ENCODE measurements at regions not wholly inside any gene's neighbourhood (a gene's known extent, or its start where the extent isn't known, plus 50 kb on each side); places are given as distances from the start of the nearest gene placed in this dataset.

GRCh38 chr18:77187189-77187588 lies 54.6 kb upstream of the MBP start:
- WGBS (ENCODE audit: insufficient coverage): 67% methylated on average over 1 of the region's 4 CpGs
- no peak for ATAC-seq (replicated peaks in 1 of 4)

DNA sequence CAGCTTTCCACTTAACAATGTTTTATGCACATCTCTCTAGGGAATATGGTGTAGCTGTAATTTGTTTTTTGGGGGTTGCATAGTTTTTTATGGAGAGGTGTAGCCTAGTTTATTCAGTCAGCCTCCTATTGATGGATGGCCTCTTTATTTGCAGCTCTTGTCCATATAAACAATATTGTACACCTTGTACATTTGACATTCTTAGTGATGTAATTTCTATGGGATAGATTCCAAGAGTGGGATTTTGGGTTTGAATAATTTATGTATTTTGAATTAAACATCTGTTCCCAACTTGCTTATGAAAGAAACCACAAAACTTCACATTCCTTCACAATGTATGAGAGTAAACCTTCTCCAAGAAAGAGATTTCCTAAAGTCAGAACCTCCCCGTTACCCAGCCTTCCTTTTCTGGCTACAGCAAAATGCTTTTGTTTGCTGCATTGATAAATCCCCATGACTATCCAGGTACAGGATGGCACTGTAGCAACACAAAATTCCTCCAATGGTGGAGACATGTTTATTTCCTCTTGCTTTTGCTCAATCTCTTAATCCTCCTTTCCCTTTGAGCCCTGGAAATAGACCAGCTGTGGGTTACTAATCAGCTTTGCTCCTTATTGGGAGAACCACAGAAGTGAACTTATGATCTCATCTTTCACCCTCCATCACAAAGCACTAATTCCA lies 58.4 kb upstream of the GALR1 start:
- Mint-ChIP-seq H3K9me3 (peaks cover 0 to 7% (median 2%) of the 10 kb centered on the region in 3 donors), H3K27ac (no peak overlapping the region), H3K36me3 (no peaks in the 10 kb centered on the region), H3K4me3 (no peak overlapping the region), H3K4me1 (no peaks in the 10 kb centered on the region), H3K27me3 (no peaks in the 10 kb centered on the region)
- POLR2A ChIA-PET: interaction anchor here in 1 of 2 donors (0.5 kb wide), 1 partner anchor 290 kb away, joined by 3 read pairs; no protein-coding TSS in a partner anchor
- ATAC-seq (replicated peaks in 1 of 4) (no peak), DNase-seq (no peak)
- Histone ChIP-seq H3K9me3 (no peaks in the 10 kb centered on the region), H3K27me3 (replicated peaks in 1 of 2; ENCODE audit: control insufficient read depth in 2 of 2, extremely low read depth in 1 of 2, insufficient read depth in 2 of 2, low read length in 1 of 2) (no peaks in the 10 kb centered on the region), H3K36me3 (ENCODE audit: control insufficient read depth in 2 of 2, extremely low read depth in 1 of 2, insufficient read depth in 1 of 2, low read length in 1 of 2) (no peaks in the 10 kb centered on the region), H3K27ac (ENCODE audit: low read length) (no peak overlapping the region), H3K4me3 (ENCODE audit: control insufficient read depth in 1 of 2, extremely low read depth in 1 of 2, low read length in 1 of 2) (no peak overlapping the region), H3K4me1 (ENCODE audit: control insufficient read depth in 1 of 2, extremely low read depth in 1 of 2, insufficient read depth in 2 of 2, low read length in 2 of 2) (no peaks in the 10 kb centered on the region)
- WGBS (ENCODE audit: insufficient coverage): 100% methylated on average over 1 of the region's 1 CpG
- CTCF ChIA-PET: interaction anchor here in 1 of 2 donors (0.6 kb wide), 1 partner anchor 472 kb away, joined by 3 read pairs; no protein-coding TSS in a partner anchor

More at GRCh38 chr18:77187189-77187588, 54.6 kb upstream of the MBP start:
- Mint-ChIP-seq H3K4me1 (no peaks in the 10 kb centered on the region), H3K4me3 (no peak overlapping the region), H3K36me3 (no peaks in the 10 kb centered on the region), H3K27ac (no peak overlapping the region), H3K27me3 (no peaks in the 10 kb centered on the region), H3K9me3 (peaks cover 0 to 5% (median 2%) of the 10 kb centered on the region in 3 donors)
- no peak overlapping the region for H3K27ac ChIP-seq (ENCODE audit: low read length)
- ChIA-PET POLR2A (no interaction called here), CTCF (no interaction called here)
- no peaks in the 10 kb centered on the region for H3K36me3 ChIP-seq (ENCODE audit: control insufficient read depth in 2 of 2, extremely low read depth in 1 of 2, insufficient read depth in 1 of 2, low read length in 1 of 2)
- H3K4me3 ChIP-seq (ENCODE audit: control insufficient read depth in 1 of 2, extremely low read depth in 1 of 2, low read length in 1 of 2): no peak overlapping the region
- DNase-seq: no peak
- no peaks in the 10 kb centered on the region for H3K9me3 ChIP-seq
- H3K27me3 ChIP-seq (replicated peaks in 1 of 2; ENCODE audit: control insufficient read depth in 2 of 2, extremely low read depth in 1 of 2, insufficient read depth in 2 of 2, low read length in 1 of 2): no peaks in the 10 kb centered on the region
- H3K4me1 ChIP-seq (ENCODE audit: control insufficient read depth in 1 of 2, extremely low read depth in 1 of 2, insufficient read depth in 2 of 2, low read length in 2 of 2): no peaks in the 10 kb centered on the region

DNA sequence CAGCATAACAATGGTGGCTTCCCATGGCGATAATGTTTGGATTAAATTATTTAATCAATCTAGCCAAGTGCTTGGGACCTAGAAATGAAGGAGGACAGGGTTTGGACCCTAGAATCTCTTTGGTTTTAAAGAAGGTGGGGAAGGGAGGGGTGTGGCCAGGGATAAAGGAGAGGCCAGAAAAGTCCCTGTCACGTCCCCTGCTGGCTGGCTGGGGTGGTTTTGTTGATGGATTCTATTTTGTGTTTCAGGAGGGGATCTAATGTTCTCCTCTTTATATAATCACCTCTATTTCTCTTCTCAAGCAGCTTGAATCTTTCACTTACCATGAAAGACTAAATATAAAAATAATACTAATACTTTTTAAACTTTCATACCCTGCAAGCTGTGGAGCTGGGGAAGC lies 52.6 kb upstream of the GALR1 start:
- H3K27me3 ChIP-seq (replicated peaks in 1 of 2; ENCODE audit: control insufficient read depth in 2 of 2, extremely low read depth in 1 of 2, insufficient read depth in 2 of 2, low read length in 1 of 2): peaks cover 0 to 3% of the 10 kb centered on the region in 2 experiments
- no CpG with 5 or more reads among the region's 2 CpGs for WGBS (ENCODE audit: insufficient coverage)
- ATAC-seq (replicated peaks in 1 of 4) (no peak), DNase-seq (no peak)
- no peak overlapping the region for H3K27ac ChIP-seq (ENCODE audit: low read length)
- ChIA-PET CTCF (no interaction called here), POLR2A (interaction anchor here in 1 of 2 donors (0.6 kb wide), 1 partner anchor 811 kb away, joined by 3 read pairs; no protein-coding TSS in a partner anchor)
- Mint-ChIP-seq H3K9me3 (peaks cover 0 to 7% (median 0%) of the 10 kb centered on the region in 3 donors), H3K4me3 (no peak overlapping the region), H3K4me1 (no peaks in the 10 kb centered on the region), H3K27ac (no peak overlapping the region), H3K27me3 (peaks cover 0 to 16% of the 10 kb centered on the region in 2 donors), H3K36me3 (no peaks in the 10 kb centered on the region)
- no peaks in the 10 kb centered on the region for H3K9me3 ChIP-seq
- no peaks in the 10 kb centered on the region for H3K36me3 ChIP-seq (ENCODE audit: control insufficient read depth in 2 of 2, extremely low read depth in 1 of 2, insufficient read depth in 1 of 2, low read length in 1 of 2)
- no peaks in the 10 kb centered on the region for H3K4me1 ChIP-seq (ENCODE audit: control insufficient read depth in 1 of 2, extremely low read depth in 1 of 2, insufficient read depth in 2 of 2, low read length in 2 of 2)
- no peak overlapping the region for H3K4me3 ChIP-seq (ENCODE audit: control insufficient read depth in 1 of 2, extremely low read depth in 1 of 2, low read length in 1 of 2)

DNA sequence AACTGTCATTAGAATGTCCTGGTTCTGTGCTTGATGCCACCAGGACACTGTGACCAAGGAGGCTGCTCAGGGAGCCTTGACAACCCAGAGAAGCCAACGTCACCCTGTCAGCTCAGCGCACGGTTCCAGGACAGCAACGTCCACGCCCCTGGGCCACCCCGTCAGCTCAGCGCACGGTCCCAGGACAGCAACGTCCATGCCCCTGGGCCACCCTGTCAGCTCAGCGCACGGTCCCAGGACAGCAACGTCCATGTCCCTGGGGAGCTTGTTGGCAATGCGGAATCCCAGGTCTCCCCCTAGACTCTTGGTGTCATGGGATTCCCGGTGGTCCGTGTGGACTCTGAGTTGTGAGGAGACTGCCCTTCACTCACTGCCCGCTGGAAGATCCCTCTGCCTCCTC lies 51.0 kb upstream of the GALR1 start:
- DNase-seq (no peak), ATAC-seq (replicated peaks in 1 of 4) (no peak)
- no peak overlapping the region for H3K27ac Mint-ChIP-seq
- H3K36me3 ChIP-seq (ENCODE audit: control insufficient read depth in 2 of 2, extremely low read depth in 1 of 2, insufficient read depth in 1 of 2, low read length in 1 of 2): no peaks in the 10 kb centered on the region
- peaks cover under 1 to 16% of the 10 kb centered on the region in 2 donors for H3K27me3 Mint-ChIP-seq
- WGBS (ENCODE audit: insufficient coverage): 91% methylated on average over 13 of the region's 16 CpGs
- no peak overlapping the region for H3K4me3 ChIP-seq (ENCODE audit: control insufficient read depth in 1 of 2, extremely low read depth in 1 of 2, low read length in 1 of 2)
- ChIA-PET POLR2A (no interaction called here), CTCF (interaction anchor here in 1 of 2 donors (0.6 kb wide), 1 partner anchor 252 kb away, joined by 4 read pairs; no protein-coding TSS in a partner anchor)
- no peaks in the 10 kb centered on the region for H3K4me1 Mint-ChIP-seq
- no peaks in the 10 kb centered on the region for H3K36me3 Mint-ChIP-seq
- H3K4me3 Mint-ChIP-seq: no peak overlapping the region
- H3K27ac ChIP-seq (ENCODE audit: low read length): no peak overlapping the region
- H3K4me1 ChIP-seq (ENCODE audit: control insufficient read depth in 1 of 2, extremely low read depth in 1 of 2, insufficient read depth in 2 of 2, low read length in 2 of 2): no peaks in the 10 kb centered on the region
- H3K9me3 Mint-ChIP-seq: peaks cover 0 to 7% (median 0%) of the 10 kb centered on the region in 3 donors
- peaks cover 0 to 8% of the 10 kb centered on the region in 2 experiments for H3K27me3 ChIP-seq (replicated peaks in 1 of 2; ENCODE audit: control insufficient read depth in 2 of 2, extremely low read depth in 1 of 2, insufficient read depth in 2 of 2, low read length in 1 of 2)
- H3K9me3 ChIP-seq: no peaks in the 10 kb centered on the region

GRCh38 chr18:77199707-77200106 lies 49.9 kb upstream of the GALR1 start:
- H3K27me3 ChIP-seq (replicated peaks in 1 of 2; ENCODE audit: control insufficient read depth in 2 of 2, extremely low read depth in 1 of 2, insufficient read depth in 2 of 2, low read length in 1 of 2): peaks cover 0 to 8% of the 10 kb centered on the region in 2 experiments
- Mint-ChIP-seq H3K9me3 (peaks cover 0 to 1% (median 0%) of the 10 kb centered on the region in 3 donors), H3K36me3 (no peaks in the 10 kb centered on the region), H3K27ac (no peak overlapping the region), H3K4me3 (no peak overlapping the region), H3K27me3 (peaks cover 3 to 16% of the 10 kb centered on the region in 2 donors), H3K4me1 (no peaks in the 10 kb centered on the region)
- ChIA-PET CTCF (no interaction called here), POLR2A (interaction anchor here in 1 of 2 donors (0.6 kb wide), 1 partner anchor 702 kb away, joined by 4 read pairs; no protein-coding TSS in a partner anchor)
- no peaks in the 10 kb centered on the region for H3K36me3 ChIP-seq (ENCODE audit: control insufficient read depth in 2 of 2, extremely low read depth in 1 of 2, insufficient read depth in 1 of 2, low read length in 1 of 2)
- no peaks in the 10 kb centered on the region for H3K4me1 ChIP-seq (ENCODE audit: control insufficient read depth in 1 of 2, extremely low read depth in 1 of 2, insufficient read depth in 2 of 2, low read length in 2 of 2)
- no peak for DNase-seq
- H3K9me3 ChIP-seq: no peaks in the 10 kb centered on the region
- H3K4me3 ChIP-seq (ENCODE audit: control insufficient read depth in 1 of 2, extremely low read depth in 1 of 2, low read length in 1 of 2): no peak overlapping the region
- ATAC-seq (replicated peaks in 1 of 4): no peak
- no peak overlapping the region for H3K27ac ChIP-seq (ENCODE audit: low read length)
